ENCODE measurements at regions not wholly inside any gene's neighbourhood (a gene's known extent, or its start where the extent isn't known, plus 50 kb on each side); places are given as distances from the start of the nearest gene placed in this dataset.

DNA sequence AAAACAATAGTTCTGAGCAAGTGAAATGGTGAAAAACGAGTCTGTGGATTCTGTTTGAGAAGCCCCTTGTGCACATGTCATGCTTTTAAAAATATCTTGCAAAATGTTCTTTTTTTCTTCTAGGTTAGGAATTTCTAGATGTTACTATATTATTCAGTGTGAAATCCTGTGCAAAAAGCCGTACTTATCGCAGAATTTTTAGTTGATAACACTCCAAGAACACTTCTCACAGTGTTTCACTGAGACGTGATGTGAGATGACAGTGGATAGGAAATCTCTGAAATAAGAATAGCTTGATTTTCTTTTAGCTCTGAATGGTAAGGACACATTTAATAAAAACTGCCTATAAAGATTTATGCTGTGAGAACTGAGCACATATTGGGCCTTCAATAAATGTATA lies 234.5 kb downstream of the SNAPC1 start:
- no peaks in the 10 kb centered on the region for H3K79me1 ChIP-seq (ENCODE audit: low read depth, low read length)
- DNase-seq (ENCODE audit: low spot score) = no peak
- no peak overlapping the region for H3K4ac ChIP-seq (ENCODE audit: low read length)
- H3K9ac ChIP-seq (ENCODE audit: low read depth, low read length, poor library complexity) = no peak overlapping the region
- no peak overlapping the region for H2BK12ac ChIP-seq (ENCODE audit: low read length)
- H3K23ac ChIP-seq (ENCODE audit: low read depth, low read length, poor library complexity) = no peak overlapping the region
- H3K36me3 ChIP-seq (replicated peaks in 1 of 2; ENCODE audit: control insufficient read depth in 2 of 2, insufficient read depth in 2 of 2, low read length in 2 of 2) = no peaks in the 10 kb centered on the region
- H3K4me2 ChIP-seq (ENCODE audit: insufficient read depth, low read length, poor library complexity, severe bottlenecking) = no peak overlapping the region
- H2AFZ ChIP-seq (ENCODE audit: low read length) = no peak overlapping the region
- H3K4me3 ChIP-seq (ENCODE audit: low read length in 2 of 2) = no peak overlapping the region
- H2BK120ac ChIP-seq (ENCODE audit: low read depth, low read length) = no peak overlapping the region
- no peak overlapping the region for H3K18ac ChIP-seq (ENCODE audit: low read length)
- no peak overlapping the region for H4K8ac ChIP-seq (ENCODE audit: low read depth, low read length)
- no peak overlapping the region for H2AK5ac ChIP-seq (ENCODE audit: low read depth, low read length)
- no peak overlapping the region for H3K27ac ChIP-seq (replicated peaks; ENCODE audit: low read length)
- peaks cover 0 to 3% (median 0%) of the 10 kb centered on the region in 3 experiments for H3K27me3 ChIP-seq (ENCODE audit: control insufficient read depth in 3 of 3, insufficient read depth in 3 of 3, low read depth in 1 of 3, low read length in 3 of 3)
- H4K91ac ChIP-seq (ENCODE audit: low read depth, low read length, poor library complexity) = no peak overlapping the region
- no CpG with 5 or more reads among the region's 4 CpGs for WGBS, 2 donors (ENCODE audit: extremely low coverage in 2 of 2, insufficient read length in 2 of 2, insufficient replicate concordance in 1 of 2)
- H2BK15ac ChIP-seq (ENCODE audit: low read length) = no peak overlapping the region
- H2BK5ac ChIP-seq (ENCODE audit: low read length) = no peak overlapping the region
- H3K14ac ChIP-seq (ENCODE audit: low read length) = no peak overlapping the region
- no peaks in the 10 kb centered on the region for H3K9me3 ChIP-seq (replicated peaks in 1 of 2; ENCODE audit: control insufficient read depth in 2 of 2, insufficient read depth in 1 of 2, low read depth in 1 of 2, low read length in 2 of 2)
- H3K4me1 ChIP-seq (ENCODE audit: control insufficient read depth in 2 of 2, insufficient read depth in 1 of 2, low read depth in 1 of 2, low read length in 2 of 2) = peaks cover 0 to 6% of the 10 kb centered on the region in 2 donors

GRCh38 chr14:61997161-61997560 lies 234.9 kb downstream of the SNAPC1 start:
- H3K4me3 ChIP-seq (ENCODE audit: low read length in 2 of 2) = no peak overlapping the region
- H3K4ac ChIP-seq (ENCODE audit: low read length) = no peak overlapping the region
- no peak overlapping the region for H3K14ac ChIP-seq (ENCODE audit: low read length)
- H3K9ac ChIP-seq (ENCODE audit: low read depth, low read length, poor library complexity) = no peak overlapping the region
- H3K27ac ChIP-seq (replicated peaks; ENCODE audit: low read length) = no peak overlapping the region
- no peaks in the 10 kb centered on the region for H3K36me3 ChIP-seq (replicated peaks in 1 of 2; ENCODE audit: control insufficient read depth in 2 of 2, insufficient read depth in 2 of 2, low read length in 2 of 2)
- no peak overlapping the region for H2BK12ac ChIP-seq (ENCODE audit: low read length)
- H3K4me1 ChIP-seq (ENCODE audit: control insufficient read depth in 2 of 2, insufficient read depth in 1 of 2, low read depth in 1 of 2, low read length in 2 of 2) = peaks cover 0 to 2% of the 10 kb centered on the region in 2 donors
- no peak overlapping the region for H3K18ac ChIP-seq (ENCODE audit: low read length)
- no peaks in the 10 kb centered on the region for H3K27me3 ChIP-seq (ENCODE audit: control insufficient read depth in 3 of 3, insufficient read depth in 3 of 3, low read depth in 1 of 3, low read length in 3 of 3)
- no peak overlapping the region for H2AK5ac ChIP-seq (ENCODE audit: low read depth, low read length)
- H2BK5ac ChIP-seq (ENCODE audit: low read length) = no peak overlapping the region
- H2BK120ac ChIP-seq (ENCODE audit: low read depth, low read length) = no peak overlapping the region
- no peak overlapping the region for H3K23ac ChIP-seq (ENCODE audit: low read depth, low read length, poor library complexity)
- no peaks in the 10 kb centered on the region for H3K79me1 ChIP-seq (ENCODE audit: low read depth, low read length)
- H4K8ac ChIP-seq (ENCODE audit: low read depth, low read length) = no peak overlapping the region
- H3K4me2 ChIP-seq (ENCODE audit: insufficient read depth, low read length, poor library complexity, severe bottlenecking) = no peak overlapping the region
- H2BK15ac ChIP-seq (ENCODE audit: low read length) = no peak overlapping the region
- no peak overlapping the region for H2AFZ ChIP-seq (ENCODE audit: low read length)
- no peak for DNase-seq (ENCODE audit: low spot score)
- no peaks in the 10 kb centered on the region for H3K9me3 ChIP-seq (replicated peaks in 1 of 2; ENCODE audit: control insufficient read depth in 2 of 2, insufficient read depth in 1 of 2, low read depth in 1 of 2, low read length in 2 of 2)
- no peak overlapping the region for H4K91ac ChIP-seq (ENCODE audit: low read depth, low read length, poor library complexity)

GRCh38 chr14:62001963-62002362 lies 239.7 kb downstream of the SNAPC1 start:
- Histone ChIP-seq H3K18ac (ENCODE audit: low read length) (no peak overlapping the region), H2BK5ac (ENCODE audit: low read length) (no peak overlapping the region)

GRCh38 chr14:62002642-62003041 lies 240.4 kb downstream of the SNAPC1 start:
- H2BK120ac ChIP-seq (ENCODE audit: low read depth, low read length) = no peak overlapping the region
- H3K27me3 ChIP-seq (ENCODE audit: control insufficient read depth in 3 of 3, insufficient read depth in 3 of 3, low read depth in 1 of 3, low read length in 3 of 3) = no peaks in the 10 kb centered on the region
- H3K23ac ChIP-seq (ENCODE audit: low read depth, low read length, poor library complexity) = no peak overlapping the region
- no peak overlapping the region for H4K8ac ChIP-seq (ENCODE audit: low read depth, low read length)
- H3K36me3 ChIP-seq (replicated peaks in 1 of 2; ENCODE audit: control insufficient read depth in 2 of 2, insufficient read depth in 2 of 2, low read length in 2 of 2) = no peaks in the 10 kb centered on the region
- no peak overlapping the region for H2AK5ac ChIP-seq (ENCODE audit: low read depth, low read length)
- no peaks in the 10 kb centered on the region for H3K9me3 ChIP-seq (replicated peaks in 1 of 2; ENCODE audit: control insufficient read depth in 2 of 2, insufficient read depth in 1 of 2, low read depth in 1 of 2, low read length in 2 of 2)
- H2BK15ac ChIP-seq (ENCODE audit: low read length) = no peak overlapping the region
- H4K91ac ChIP-seq (ENCODE audit: low read depth, low read length, poor library complexity) = no peak overlapping the region
- H2BK5ac ChIP-seq (ENCODE audit: low read length) = no peak overlapping the region
- no peak overlapping the region for H3K4me2 ChIP-seq (ENCODE audit: insufficient read depth, low read length, poor library complexity, severe bottlenecking)
- no peak overlapping the region for H2AFZ ChIP-seq (ENCODE audit: low read length)
- WGBS, 2 donors (ENCODE audit: extremely low coverage in 2 of 2, insufficient read length in 2 of 2, insufficient replicate concordance in 1 of 2) = no CpG with 5 or more reads among the region's 1 CpG
- H2BK12ac ChIP-seq (ENCODE audit: low read length) = no peak overlapping the region
- no peaks in the 10 kb centered on the region for H3K79me1 ChIP-seq (ENCODE audit: low read depth, low read length)
- no peak overlapping the region for H3K27ac ChIP-seq (replicated peaks; ENCODE audit: low read length)
- H3K4ac ChIP-seq (ENCODE audit: low read length) = no peak overlapping the region
- no peak overlapping the region for H3K18ac ChIP-seq (ENCODE audit: low read length)
- no peak overlapping the region for H3K14ac ChIP-seq (ENCODE audit: low read length)
- H3K9ac ChIP-seq (ENCODE audit: low read depth, low read length, poor library complexity) = no peak overlapping the region
- no peak for DNase-seq (ENCODE audit: low spot score)
- H3K4me3 ChIP-seq (ENCODE audit: low read length in 2 of 2) = no peak overlapping the region
- no peaks in the 10 kb centered on the region for H3K4me1 ChIP-seq (ENCODE audit: control insufficient read depth in 2 of 2, insufficient read depth in 1 of 2, low read depth in 1 of 2, low read length in 2 of 2)

More at GRCh38 chr14:62001963-62002362, 239.7 kb downstream of the SNAPC1 start:
- Histone ChIP-seq H3K4me1 (ENCODE audit: control insufficient read depth in 2 of 2, insufficient read depth in 1 of 2, low read depth in 1 of 2, low read length in 2 of 2) (no peaks in the 10 kb centered on the region), H2BK12ac (ENCODE audit: low read length) (no peak overlapping the region), H3K9me3 (replicated peaks in 1 of 2; ENCODE audit: control insufficient read depth in 2 of 2, insufficient read depth in 1 of 2, low read depth in 1 of 2, low read length in 2 of 2) (no peaks in the 10 kb centered on the region), H4K91ac (ENCODE audit: low read depth, low read length, poor library complexity) (no peak overlapping the region), H3K79me1 (ENCODE audit: low read depth, low read length) (no peaks in the 10 kb centered on the region), H2AFZ (ENCODE audit: low read length) (no peak overlapping the region), H4K8ac (ENCODE audit: low read depth, low read length) (no peak overlapping the region), H3K9ac (ENCODE audit: low read depth, low read length, poor library complexity) (no peak overlapping the region), H3K27ac (replicated peaks; ENCODE audit: low read length) (no peak overlapping the region), H3K4me3 (ENCODE audit: low read length in 2 of 2) (no peak overlapping the region), H3K4me2 (ENCODE audit: insufficient read depth, low read length, poor library complexity, severe bottlenecking) (no peak overlapping the region), H3K4ac (ENCODE audit: low read length) (no peak overlapping the region), H3K27me3 (ENCODE audit: control insufficient read depth in 3 of 3, insufficient read depth in 3 of 3, low read depth in 1 of 3, low read length in 3 of 3) (no peaks in the 10 kb centered on the region), H2BK15ac (ENCODE audit: low read length) (no peak overlapping the region), H2AK5ac (ENCODE audit: low read depth, low read length) (no peak overlapping the region), H2BK120ac (ENCODE audit: low read depth, low read length) (no peak overlapping the region), H3K14ac (ENCODE audit: low read length) (no peak overlapping the region), H3K36me3 (replicated peaks in 1 of 2; ENCODE audit: control insufficient read depth in 2 of 2, insufficient read depth in 2 of 2, low read length in 2 of 2) (no peaks in the 10 kb centered on the region), H3K23ac (ENCODE audit: low read depth, low read length, poor library complexity) (no peak overlapping the region)
- DNase-seq (ENCODE audit: low spot score) = no peak
- no CpG with 5 or more reads among the region's 2 CpGs for WGBS, 2 donors (ENCODE audit: extremely low coverage in 2 of 2, insufficient read length in 2 of 2, insufficient replicate concordance in 1 of 2)
